GM23338 (cell line): ENCODE measurements at regions not wholly inside any gene's neighbourhood (a gene's known extent, or its start where the extent isn't known, plus 50 kb on each side); places are given as distances from the start of the nearest gene placed in this dataset.

Source experiments
- ATAC-seq: fragments of 200-7000 bp; cut with Tn5 transposase; 3 replicates; pipeline ENCODE4 v1.9.1; 2020
- DNase-seq: peaks from one replicate; pipeline ENCODE4 v3.0.0-alpha.2; 2015; ENCODE audit warnings: low spot score
- H2AFZ ChIP-seq: fragments of 200-600 bp; sonication (generic); 2 replicates; pipeline ENCODE4 v1.8.0; 2016; ENCODE audit warnings: antibody characterized with exemption, mild to moderate bottlenecking, moderate library complexity
- H3F3A ChIP-seq: fragments of 200-600 bp; sonication (generic); replicated peaks from 2 replicates; pipeline ENCODE4 v1.8.0; 2017; ENCODE audit warnings: antibody characterized with exemption, mixed run types, low read depth
- H3K27ac ChIP-seq: fragments of 200-600 bp; sonication (generic); 2 replicates; pipeline ENCODE4 v1.6.1; 2016; ENCODE audit warnings: low read depth
- H3K27me3 ChIP-seq: fragments of 200-600 bp; sonication (generic); 2 replicates; pipeline ENCODE4 v1.8.0; 2016; ENCODE audit warnings: mild to moderate bottlenecking, mixed run types, moderate library complexity; ENCODE audit not compliant: insufficient read depth
- H3K36me3 ChIP-seq: fragments of 200-600 bp; sonication (generic); 2 replicates; pipeline ENCODE4 v1.8.0; 2016; ENCODE audit warnings: mild to moderate bottlenecking; ENCODE audit not compliant: insufficient read depth
- H3K4me1 ChIP-seq: fragments of 200-600 bp; sonication (generic); 2 replicates; pipeline ENCODE4 v1.8.0; 2016; ENCODE audit warnings: mild to moderate bottlenecking, moderate library complexity; ENCODE audit not compliant: insufficient read depth
- H3K4me2 ChIP-seq: fragments of 200-600 bp; sonication (generic); 2 replicates; pipeline ENCODE4 v1.7.1; 2017; ENCODE audit warnings: mixed run types
- H3K4me3 ChIP-seq: fragments of 200-600 bp; sonication (generic); 2 replicates; pipeline ENCODE4 v1.6.1; 2016; ENCODE audit warnings: mixed run types
- H3K79me2 ChIP-seq: fragments of 200-600 bp; sonication (generic); replicated peaks from 2 replicates; pipeline ENCODE4 v1.8.0; 2017; ENCODE audit warnings: mild to moderate bottlenecking; ENCODE audit not compliant: insufficient read depth
- H3K9me2 ChIP-seq: fragments of 200-600 bp; sonication (generic); 2 replicates; pipeline ENCODE4 v1.8.0; 2017; ENCODE audit not compliant: insufficient read depth
- H4K20me1 ChIP-seq: fragments of 200-600 bp; sonication (generic); replicated peaks from 2 replicates; pipeline ENCODE4 v1.8.0; 2017; ENCODE audit warnings: mild to moderate bottlenecking; ENCODE audit not compliant: insufficient read depth
- H3K27ac Mint-ChIP-seq: 2 replicates; pipeline ENCODE4 v1.8.0; 2020; ENCODE audit warnings: inconsistent platforms, mild to moderate bottlenecking, moderate library complexity, mixed read lengths
- H3K27me3 Mint-ChIP-seq: 3 replicates; pipeline ENCODE4 v1.8.0; 2022; ENCODE audit warnings: low read depth, mild to moderate bottlenecking, moderate library complexity, mixed read lengths, inconsistent platforms; ENCODE audit not compliant: insufficient read depth, poor library complexity
- H3K36me3 Mint-ChIP-seq: 3 replicates; pipeline ENCODE4 v1.8.0; 2021; ENCODE audit warnings: low read depth, mild to moderate bottlenecking, inconsistent platforms, moderate library complexity, mixed read lengths
- H3K4me1 Mint-ChIP-seq: 3 replicates; pipeline ENCODE4 v1.8.0; 2020; ENCODE audit warnings: mild to moderate bottlenecking, inconsistent platforms, mixed read lengths
- H3K4me3 Mint-ChIP-seq: 3 replicates; pipeline ENCODE4 v1.8.0; 2021; ENCODE audit warnings: moderate library complexity, mild to moderate bottlenecking, inconsistent platforms, mixed read lengths
- H3K9me3 Mint-ChIP-seq: 3 replicates; pipeline ENCODE4 v1.8.0; 2020; ENCODE audit warnings: moderate library complexity, mild to moderate bottlenecking, inconsistent platforms, mixed read lengths
- CTCF ChIP-seq, 2 experiments: fragments of 200-600 bp in 1 of 2; sonication (generic) in 1 of 2; conservative IDR thresholded peaks; 2 replicates each; pipeline versions ENCODE4 v1.5.1 to v1.6.1; 2016 to 2017; ENCODE audit warnings: antibody characterized with exemption in 2 of 2, low read depth in 2 of 2, mild to moderate bottlenecking in 2 of 2, moderate library complexity in 1 of 2
- ETS1 ChIP-seq: IDR thresholded peaks from 2 replicates; pipeline ENCODE4 v1.6.1; 2016; ENCODE audit warnings: antibody characterized with exemption
- EZH2 ChIP-seq: fragments of 200-600 bp; sonication (generic); IDR thresholded peaks from one replicate; pipeline ENCODE4 v1.8.0; 2017; ENCODE audit warnings: antibody characterized with exemption, mild to moderate bottlenecking, low read depth; ENCODE audit not compliant: unreplicated experiment
- JUNB ChIP-seq: IDR thresholded peaks from one replicate; pipeline ENCODE4 v1.6.1; 2016; ENCODE audit warnings: antibody characterized with exemption; ENCODE audit not compliant: unreplicated experiment
- NANOG ChIP-seq: IDR thresholded peaks from 2 replicates; pipeline ENCODE4 v1.6.1; 2016; ENCODE audit warnings: antibody characterized with exemption, borderline replicate concordance
- STAT1 ChIP-seq: IDR thresholded peaks from one replicate; pipeline ENCODE4 v1.6.1; 2016; ENCODE audit warnings: antibody characterized with exemption; ENCODE audit not compliant: unreplicated experiment
- ZNF331 ChIP-seq: fragments of 250-450 bp; sonication (Bioruptor Pico); IDR thresholded peaks from 2 replicates; pipeline ENCODE4 v1.5.0; 2020; ENCODE audit warnings: low read depth, mild to moderate bottlenecking, moderate library complexity
- ZNF462 ChIP-seq: fragments of 250-450 bp; sonication (Bioruptor Pico); IDR thresholded peaks from 2 replicates; pipeline ENCODE4 v1.5.0; 2020; ENCODE audit warnings: mild to moderate bottlenecking, moderate library complexity

- ATAC-seq = no peak
- no peak for TF ChIP-seq EZH2
- TF ChIP-seq STAT1 = no peak
- TF ChIP-seq ZNF462 (CRISPR knock-in tag) = no peak
- TF ChIP-seq CTCF (conservative IDR thresholded peaks at IDR 0.05; ENCODE audit: low read depth in 2 of 2) = no peak
- TF ChIP-seq ZNF331 (CRISPR knock-in tag) = no peak
- no peak for TF ChIP-seq NANOG
- TF ChIP-seq JUNB = no peak
- no peak for TF ChIP-seq ETS1
- no peak overlapping the region for H3K4me3 Mint-ChIP-seq
These were observed 443.8 kb upstream of the PIK3R1 start for GRCh38 chr5:67771791-67772190.

More at GRCh38 chr5:67771791-67772190, 443.8 kb upstream of the PIK3R1 start:
- Mint-ChIP-seq H3K27me3 (peaks cover 2% of the 10 kb centered on the region), H3K27ac (no peak overlapping the region), H3K9me3 (no peaks in the 10 kb centered on the region), H3K36me3 (no peaks in the 10 kb centered on the region), H3K4me1 (peaks cover 16% of the 10 kb centered on the region)
- no peak overlapping the region for H3K4me2 ChIP-seq
- H3K27me3 ChIP-seq = no peaks in the 10 kb centered on the region
- no peaks in the 10 kb centered on the region for H3K79me2 ChIP-seq
- no peak overlapping the region for H2AFZ ChIP-seq
- H3K9me2 ChIP-seq = 0 out of 2 replicates have a peak, but pooled peaks cover 5% of the 10 kb centered on the region
- no peaks in the 10 kb centered on the region for H3K36me3 ChIP-seq
- no peaks in the 10 kb centered on the region for H3F3A ChIP-seq
- H3K27ac ChIP-seq = no peak overlapping the region
- no peak for DNase-seq
- no peaks in the 10 kb centered on the region for H4K20me1 ChIP-seq
- peaks cover 7% of the 10 kb centered on the region for H3K4me1 ChIP-seq
- H3K4me3 ChIP-seq = no peak overlapping the region
